MM.1S (cell line): ENCODE measurements at regions not wholly inside any gene's neighbourhood (a gene's known extent, or its start where the extent isn't known, plus 50 kb on each side); places are given as distances from the start of the nearest gene placed in this dataset.

Experiments used
- DNase-seq: peaks from one replicate; pipeline ENCODE4 v3.0.0-alpha.2; 2015
- H2AFZ ChIP-seq: fragments of 300-600 bp; sonication (generic); 2 replicates; pipeline ENCODE4 v1.6.0; 2016; ENCODE audit warnings: antibody characterized with exemption, low read length
- H3F3A ChIP-seq: fragments of 300-600 bp; sonication (generic); 2 replicates; pipeline ENCODE4 v1.6.1; 2016; ENCODE audit warnings: mild to moderate bottlenecking, antibody characterized with exemption, low read length, moderate library complexity, mixed read lengths; ENCODE audit not compliant: insufficient read depth
- H3K27ac ChIP-seq: fragments of 300-600 bp; sonication (generic); 2 replicates; pipeline ENCODE4 v1.5.1; 2016; ENCODE audit warnings: mild to moderate bottlenecking, low read length
- H3K27me3 ChIP-seq: fragments of 300-600 bp; sonication (generic); replicated peaks from 2 replicates; pipeline ENCODE4 v1.6.0; 2016; ENCODE audit warnings: low read length; ENCODE audit not compliant: insufficient read depth
- H3K36me3 ChIP-seq: fragments of 300-600 bp; sonication (generic); replicated peaks from 2 replicates; pipeline ENCODE4 v1.6.1; 2016; ENCODE audit warnings: mild to moderate bottlenecking, low read length, mixed read lengths; ENCODE audit not compliant: insufficient read depth
- H3K4me1 ChIP-seq: fragments of 300-600 bp; sonication (generic); 2 replicates; pipeline ENCODE4 v1.6.1; 2016; ENCODE audit warnings: low read length, mixed read lengths
- H3K4me2 ChIP-seq: fragments of 300-600 bp; sonication (generic); 2 replicates; pipeline ENCODE4 v1.6.0; 2016; ENCODE audit warnings: low read depth, low read length
- H3K4me3 ChIP-seq: fragments of 300-600 bp; sonication (generic); 2 replicates; pipeline ENCODE4 v1.5.1; 2016; ENCODE audit warnings: low read length, mixed read lengths
- H3K79me2 ChIP-seq: fragments of 300-600 bp; sonication (generic); 2 replicates; pipeline ENCODE4 v1.6.1; 2016; ENCODE audit warnings: mixed run types, low read length, mixed read lengths
- H3K9ac ChIP-seq: fragments of 300-600 bp; sonication (generic); 2 replicates; pipeline ENCODE4 v1.6.1; 2016; ENCODE audit warnings: low read length, mixed read lengths
- H3K9me2 ChIP-seq: fragments of 300-600 bp; sonication (generic); replicated peaks from 2 replicates; pipeline ENCODE4 v1.6.1; 2016; ENCODE audit warnings: mild to moderate bottlenecking, low read length, mixed read lengths; ENCODE audit not compliant: insufficient read depth
- H3K9me3 ChIP-seq: fragments of 300-600 bp; sonication (generic); replicated peaks from 2 replicates; pipeline ENCODE4 v1.6.1; 2016; ENCODE audit warnings: mild to moderate bottlenecking, low read length, mixed read lengths; ENCODE audit not compliant: insufficient read depth
- H4K20me1 ChIP-seq: fragments of 300-600 bp; sonication (generic); 2 replicates; pipeline ENCODE4 v1.6.1; 2016; ENCODE audit warnings: mild to moderate bottlenecking, low read length, moderate library complexity, mixed read lengths; ENCODE audit not compliant: insufficient read depth
- EZH2 ChIP-seq: fragments of 300-600 bp; sonication (generic); optimal IDR thresholded peaks from 2 replicates; pipeline ENCODE3; 2017; ENCODE audit warnings: low read depth, mild to moderate bottlenecking, antibody characterized with exemption, low read length, mixed read lengths
- EZH2phosphoT487 ChIP-seq: fragments of 300-600 bp; sonication (generic); IDR thresholded peaks from 2 replicates; pipeline ENCODE4 v1.6.1; 2018; ENCODE audit warnings: antibody characterized with exemption, low read length
- TF ChIP-seq, protein P1 (sequence below): fragments of 300-600 bp; sonication (generic); IDR thresholded peaks from 2 replicates; pipeline ENCODE4 v1.5.1; 2016; ENCODE audit warnings: antibody characterized with exemption, low read length, mixed read lengths

DNA sequence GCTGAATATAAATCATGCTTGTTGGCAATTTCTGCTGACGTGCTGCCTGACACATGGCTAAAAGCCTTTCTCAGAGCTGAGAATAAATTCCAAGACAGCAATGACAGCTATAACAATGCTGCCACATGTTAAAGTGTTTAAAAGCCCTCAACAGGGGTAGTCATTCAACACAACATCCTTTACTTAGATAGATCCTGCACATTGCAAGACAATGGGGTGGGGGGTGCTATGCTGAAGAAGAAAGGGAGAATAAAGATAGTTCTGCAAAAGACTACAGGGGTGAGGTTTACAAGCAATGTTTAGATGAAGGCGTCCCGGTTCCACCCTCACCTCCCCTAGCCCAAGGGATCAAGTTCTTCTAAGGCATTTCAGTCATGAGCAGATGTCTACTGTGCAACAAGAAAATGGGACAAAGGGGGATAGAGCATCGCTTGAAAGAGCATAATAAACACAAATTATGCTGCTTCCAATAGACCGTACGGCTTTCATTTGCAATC is 291.0 kb upstream of the ACVR2A start:
- no peaks in the 10 kb centered on the region for H3K9me3 ChIP-seq
- no peaks in the 10 kb centered on the region for H3K27me3 ChIP-seq
- H3K27ac ChIP-seq, result no peak overlapping the region
- H3K4me3 ChIP-seq, result no peak overlapping the region
- no peak overlapping the region for H3K4me2 ChIP-seq
- no peak overlapping the region for H2AFZ ChIP-seq
- H3K79me2 ChIP-seq, result no peaks in the 10 kb centered on the region
- H3K4me1 ChIP-seq, result peaks cover 7% of the 10 kb centered on the region
- TF ChIP-seq EZH2phosphoT487, result no peak
- TF ChIP-seq, protein P1, sequence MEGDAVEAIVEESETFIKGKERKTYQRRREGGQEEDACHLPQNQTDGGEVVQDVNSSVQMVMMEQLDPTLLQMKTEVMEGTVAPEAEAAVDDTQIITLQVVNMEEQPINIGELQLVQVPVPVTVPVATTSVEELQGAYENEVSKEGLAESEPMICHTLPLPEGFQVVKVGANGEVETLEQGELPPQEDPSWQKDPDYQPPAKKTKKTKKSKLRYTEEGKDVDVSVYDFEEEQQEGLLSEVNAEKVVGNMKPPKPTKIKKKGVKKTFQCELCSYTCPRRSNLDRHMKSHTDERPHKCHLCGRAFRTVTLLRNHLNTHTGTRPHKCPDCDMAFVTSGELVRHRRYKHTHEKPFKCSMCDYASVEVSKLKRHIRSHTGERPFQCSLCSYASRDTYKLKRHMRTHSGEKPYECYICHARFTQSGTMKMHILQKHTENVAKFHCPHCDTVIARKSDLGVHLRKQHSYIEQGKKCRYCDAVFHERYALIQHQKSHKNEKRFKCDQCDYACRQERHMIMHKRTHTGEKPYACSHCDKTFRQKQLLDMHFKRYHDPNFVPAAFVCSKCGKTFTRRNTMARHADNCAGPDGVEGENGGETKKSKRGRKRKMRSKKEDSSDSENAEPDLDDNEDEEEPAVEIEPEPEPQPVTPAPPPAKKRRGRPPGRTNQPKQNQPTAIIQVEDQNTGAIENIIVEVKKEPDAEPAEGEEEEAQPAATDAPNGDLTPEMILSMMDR, result no peak
- TF ChIP-seq EZH2, result no peak
- H4K20me1 ChIP-seq, result no peaks in the 10 kb centered on the region
- DNase-seq, result no peak
- no peaks in the 10 kb centered on the region for H3K36me3 ChIP-seq
- no peak overlapping the region for H3K9ac ChIP-seq
- H3F3A ChIP-seq, result no peaks in the 10 kb centered on the region
- H3K9me2 ChIP-seq, result no peaks in the 10 kb centered on the region

DNA sequence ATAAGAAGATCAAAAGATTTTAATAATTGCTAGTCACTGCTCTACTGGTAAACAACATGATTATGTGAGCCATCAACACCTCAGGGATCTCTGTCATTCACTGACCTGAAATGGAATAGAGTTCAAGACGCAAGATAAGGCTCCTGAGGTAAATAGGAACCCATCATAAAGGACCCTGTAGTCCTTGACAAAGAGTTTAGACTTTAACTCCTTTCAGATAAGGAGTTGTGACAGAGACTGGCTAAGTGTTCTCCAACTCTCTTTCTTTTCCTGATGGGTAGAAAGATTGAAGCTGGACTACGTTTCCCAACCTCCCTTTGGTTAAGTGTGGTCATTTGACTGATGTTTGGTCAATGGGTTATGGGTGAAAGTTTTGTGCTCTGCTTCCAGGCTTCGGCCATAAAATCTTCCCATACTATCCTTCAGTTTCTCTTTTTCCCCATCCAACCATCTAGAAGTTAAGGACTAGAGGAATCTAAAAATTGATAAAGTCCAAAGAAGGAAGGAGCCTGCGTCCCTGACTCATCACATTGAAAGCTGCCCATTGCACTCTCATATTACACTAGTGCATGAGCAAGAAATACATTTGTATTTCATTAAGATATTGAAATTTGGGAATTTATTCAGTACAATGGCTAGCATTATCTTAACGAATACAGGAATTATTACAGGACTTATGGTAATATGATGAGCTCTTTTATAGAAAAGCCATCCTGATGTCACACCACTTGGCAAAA is 293.7 kb upstream of the ACVR2A start:
- Histone ChIP-seq H3K9me3 (no peaks in the 10 kb centered on the region), H3K9me2 (no peaks in the 10 kb centered on the region), H4K20me1 (no peaks in the 10 kb centered on the region), H3K36me3 (no peaks in the 10 kb centered on the region), H3K27ac (no peak overlapping the region), H3K9ac (no peak overlapping the region), H2AFZ (no peak overlapping the region), H3K4me1 (no peaks in the 10 kb centered on the region), H3K27me3 (no peaks in the 10 kb centered on the region), H3K4me2 (no peak overlapping the region), H3F3A (no peaks in the 10 kb centered on the region), H3K79me2 (no peaks in the 10 kb centered on the region), H3K4me3 (no peak overlapping the region)
- DNase-seq, result no peak
- no peak for TF ChIP-seq EZH2phosphoT487
- TF ChIP-seq, protein P1, result no peak
- no peak for TF ChIP-seq EZH2

GRCh38 chr2:147549054-147549453 is 295.8 kb upstream of the ACVR2A start:
- Histone ChIP-seq H3K4me3 (no peak overlapping the region), H3K4me2 (no peak overlapping the region), H3K9me3 (no peaks in the 10 kb centered on the region), H3K27me3 (no peaks in the 10 kb centered on the region), H3K4me1 (no peaks in the 10 kb centered on the region), H3F3A (no peaks in the 10 kb centered on the region), H3K27ac (no peak overlapping the region), H4K20me1 (no peaks in the 10 kb centered on the region), H3K79me2 (no peaks in the 10 kb centered on the region), H2AFZ (no peak overlapping the region), H3K9me2 (no peaks in the 10 kb centered on the region), H3K9ac (no peak overlapping the region), H3K36me3 (no peaks in the 10 kb centered on the region)
- TF ChIP-seq EZH2phosphoT487, result no peak
- TF ChIP-seq, protein P1, result no peak
- DNase-seq, result no peak
